ENCODE measurements at regions not wholly inside any gene's neighbourhood (a gene's known extent, or its start where the extent isn't known, plus 50 kb on each side); places are given as distances from the start of the nearest gene placed in this dataset.
"Not testable (repeated sequence)": the region's sequence is repeated elsewhere in the genome, so short reads cannot be mapped to it uniquely, and the experiment has no call there.

GRCh38 chr16:65700596-65700995 is 578.7 kb upstream of the CDH11 start:
- peak overlapping the region; percentile 97 for H3K27ac Mint-ChIP-seq
- TF ChIP-seq, protein P1, sequence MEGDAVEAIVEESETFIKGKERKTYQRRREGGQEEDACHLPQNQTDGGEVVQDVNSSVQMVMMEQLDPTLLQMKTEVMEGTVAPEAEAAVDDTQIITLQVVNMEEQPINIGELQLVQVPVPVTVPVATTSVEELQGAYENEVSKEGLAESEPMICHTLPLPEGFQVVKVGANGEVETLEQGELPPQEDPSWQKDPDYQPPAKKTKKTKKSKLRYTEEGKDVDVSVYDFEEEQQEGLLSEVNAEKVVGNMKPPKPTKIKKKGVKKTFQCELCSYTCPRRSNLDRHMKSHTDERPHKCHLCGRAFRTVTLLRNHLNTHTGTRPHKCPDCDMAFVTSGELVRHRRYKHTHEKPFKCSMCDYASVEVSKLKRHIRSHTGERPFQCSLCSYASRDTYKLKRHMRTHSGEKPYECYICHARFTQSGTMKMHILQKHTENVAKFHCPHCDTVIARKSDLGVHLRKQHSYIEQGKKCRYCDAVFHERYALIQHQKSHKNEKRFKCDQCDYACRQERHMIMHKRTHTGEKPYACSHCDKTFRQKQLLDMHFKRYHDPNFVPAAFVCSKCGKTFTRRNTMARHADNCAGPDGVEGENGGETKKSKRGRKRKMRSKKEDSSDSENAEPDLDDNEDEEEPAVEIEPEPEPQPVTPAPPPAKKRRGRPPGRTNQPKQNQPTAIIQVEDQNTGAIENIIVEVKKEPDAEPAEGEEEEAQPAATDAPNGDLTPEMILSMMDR (IDR thresholded peaks at IDR 0.05; ENCODE audit: unreplicated experiment), result no peak
- no peaks in the 10 kb centered on the region for H3K9me3 Mint-ChIP-seq
- no peaks in the 10 kb centered on the region for H3K36me3 Mint-ChIP-seq
- peaks cover 56% of the 10 kb centered on the region for H3K4me1 Mint-ChIP-seq
- no peak overlapping the region for H3K4me3 Mint-ChIP-seq
- peaks cover 1% of the 10 kb centered on the region for H3K27me3 Mint-ChIP-seq (ENCODE audit: low read depth)
- no peak for DNase-seq (ENCODE audit: low spot score in 2 of 2, unreplicated experiment in 2 of 2)

GRCh38 chr16:65698791-65699321 is 577.0 kb upstream of the CDH11 start:
- Mint-ChIP-seq H3K4me3 (peak overlapping the region; percentile 45), H3K36me3 (no peaks in the 10 kb centered on the region), H3K27ac (peak overlapping the region; percentile 97), H3K27me3 (ENCODE audit: low read depth) (no peaks in the 10 kb centered on the region), H3K4me1 (peaks cover 54% of the 10 kb centered on the region), H3K9me3 (no peaks in the 10 kb centered on the region)
- TF ChIP-seq, protein P1 (IDR thresholded peaks at IDR 0.05; ENCODE audit: unreplicated experiment), result no peak
- no peak for DNase-seq (ENCODE audit: low spot score in 2 of 2, unreplicated experiment in 2 of 2)

- peak overlapping the region; percentile 77 for H3K27ac Mint-ChIP-seq
- H3K27me3 Mint-ChIP-seq (ENCODE audit: low read depth), result no peaks in the 10 kb centered on the region
- H3K4me1 Mint-ChIP-seq, result peaks cover 43% of the 10 kb centered on the region
- no peak for DNase-seq (ENCODE audit: low spot score in 2 of 2, unreplicated experiment in 2 of 2)
- H3K36me3 Mint-ChIP-seq, result no peaks in the 10 kb centered on the region
- TF ChIP-seq, protein P1 (IDR thresholded peaks at IDR 0.05; ENCODE audit: unreplicated experiment), result no peak
- H3K9me3 Mint-ChIP-seq, result no peaks in the 10 kb centered on the region
- H3K4me3 Mint-ChIP-seq, result no peak overlapping the region
Observed at GRCh38 chr16:65697521-65697920, 575.7 kb upstream of the CDH11 start.

- no peak overlapping the region for H3K4me3 Mint-ChIP-seq
- peak overlapping the region; percentile 58 for H3K27ac Mint-ChIP-seq
- peaks cover 42% of the 10 kb centered on the region for H3K4me1 Mint-ChIP-seq
- H3K36me3 Mint-ChIP-seq, result no peaks in the 10 kb centered on the region
- no peak for DNase-seq (ENCODE audit: low spot score in 2 of 2, unreplicated experiment in 2 of 2)
- H3K27me3 Mint-ChIP-seq (ENCODE audit: low read depth), result no peaks in the 10 kb centered on the region
- TF ChIP-seq, protein P1 (IDR thresholded peaks at IDR 0.05; ENCODE audit: unreplicated experiment), result no peak
- H3K9me3 Mint-ChIP-seq, result no peaks in the 10 kb centered on the region
Observed at GRCh38 chr16:65697065-65697464, 575.2 kb upstream of the CDH11 start.

GRCh38 chr16:65691846-65692245 is 570.0 kb upstream of the CDH11 start:
- not testable (repeated sequence) for H3K4me1 Mint-ChIP-seq; H3K9me3 Mint-ChIP-seq; DNase-seq (ENCODE audit: low spot score in 2 of 2, unreplicated experiment in 2 of 2); H3K36me3 Mint-ChIP-seq; H3K27ac Mint-ChIP-seq; H3K27me3 Mint-ChIP-seq (ENCODE audit: low read depth); H3K4me3 Mint-ChIP-seq

DNA sequence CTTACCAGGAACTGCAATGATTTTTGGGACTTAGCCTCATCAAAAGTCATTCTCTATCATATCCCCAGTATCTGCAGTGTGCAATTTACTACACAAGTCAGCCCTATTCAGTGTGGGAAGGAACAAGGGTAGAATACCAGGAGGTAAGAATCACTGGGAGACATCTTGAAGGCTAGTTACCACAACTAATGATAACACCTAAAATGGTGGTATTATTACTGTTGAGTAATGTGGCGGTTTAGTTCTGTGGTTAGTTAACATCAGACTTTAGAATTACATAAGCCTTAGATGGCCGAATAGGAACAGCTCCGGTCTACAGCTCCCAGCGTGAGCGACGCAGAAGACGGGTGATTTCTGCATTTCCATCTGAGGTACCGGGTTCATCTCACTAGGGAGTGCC is 567.9 kb upstream of the CDH11 start:
- TF ChIP-seq, protein P1 (IDR thresholded peaks at IDR 0.05; ENCODE audit: unreplicated experiment), result no peak
- no peak overlapping the region for H3K27ac Mint-ChIP-seq
- no peak overlapping the region for H3K4me3 Mint-ChIP-seq
- H3K36me3 Mint-ChIP-seq, result no peaks in the 10 kb centered on the region
- H3K4me1 Mint-ChIP-seq, result peaks cover 5% of the 10 kb centered on the region
- H3K27me3 Mint-ChIP-seq (ENCODE audit: low read depth), result no peaks in the 10 kb centered on the region
- no peaks in the 10 kb centered on the region for H3K9me3 Mint-ChIP-seq
- DNase-seq (ENCODE audit: low spot score in 2 of 2, unreplicated experiment in 2 of 2), result no peak

Measured in mesothelial cell of epicardium (in vitro differentiated cells).